HL-60 (cell line): ENCODE measurements at regions not wholly inside any gene's neighbourhood (a gene's known extent, or its start where the extent isn't known, plus 50 kb on each side); places are given as distances from the start of the nearest gene placed in this dataset.

Experiments
- DNase-seq, 2 experiments: peaks; one replicate each; pipeline ENCODE4 v3.0.0-alpha.2; 2010 to 2020; ENCODE audit warnings: low read depth in 1 of 2, low spot score in 1 of 2
- H3K27ac ChIP-seq: fragments of 250-450 bp; sonication (Bioruptor Pico); replicated peaks from 2 replicates; pipeline ENCODE4 v1.5.1; 2020; ENCODE audit warnings: mild to moderate bottlenecking, moderate library complexity
- H3K27me3 ChIP-seq: fragments of 250-450 bp; sonication (Bioruptor Pico); 2 replicates; pipeline ENCODE4 v1.5.1; 2021; ENCODE audit warnings: mild to moderate bottlenecking, moderate library complexity; ENCODE audit not compliant: insufficient read depth, poor library complexity, severe bottlenecking
- H3K4me3 ChIP-seq: replicated peaks from 2 replicates; pipeline ENCODE4 v1.5.1; 2011; ENCODE audit warnings: mild to moderate bottlenecking, control low read depth, low read length; ENCODE audit not compliant: insufficient read depth
- GABPA ChIP-seq: IDR thresholded peaks from 2 replicates; pipeline ENCODE4 v1.6.1; 2012; ENCODE audit warnings: low read depth
- POLR2AphosphoS5 ChIP-seq: IDR thresholded peaks from 2 replicates; pipeline ENCODE4 v1.6.1; 2012; ENCODE audit warnings: low read depth
- SPI1 ChIP-seq: IDR thresholded peaks from 2 replicates; pipeline ENCODE4 v1.6.1; 2012; ENCODE audit warnings: low read depth, mild to moderate bottlenecking, borderline replicate concordance
- TF ChIP-seq, protein P1 (sequence below): IDR thresholded peaks from one replicate; pipeline ENCODE4 v1.5.1; 2011; ENCODE audit warnings: low read length, control low read depth, inconsistent platforms; ENCODE audit not compliant: insufficient read depth
- TF ChIP-seq, protein P2 (sequence below): IDR thresholded peaks from 2 replicates; pipeline ENCODE4 v1.6.1; 2012; ENCODE audit warnings: low read depth; ENCODE audit not compliant: insufficient replicate concordance

GRCh38 chr5:120926471-120926870 lies 462.4 kb downstream of the PRR16 start:
- no peak for DNase-seq
- TF ChIP-seq GABPA = no peak
- no peak for TF ChIP-seq SPI1
- TF ChIP-seq POLR2AphosphoS5 = no peak
- TF ChIP-seq, protein P1, sequence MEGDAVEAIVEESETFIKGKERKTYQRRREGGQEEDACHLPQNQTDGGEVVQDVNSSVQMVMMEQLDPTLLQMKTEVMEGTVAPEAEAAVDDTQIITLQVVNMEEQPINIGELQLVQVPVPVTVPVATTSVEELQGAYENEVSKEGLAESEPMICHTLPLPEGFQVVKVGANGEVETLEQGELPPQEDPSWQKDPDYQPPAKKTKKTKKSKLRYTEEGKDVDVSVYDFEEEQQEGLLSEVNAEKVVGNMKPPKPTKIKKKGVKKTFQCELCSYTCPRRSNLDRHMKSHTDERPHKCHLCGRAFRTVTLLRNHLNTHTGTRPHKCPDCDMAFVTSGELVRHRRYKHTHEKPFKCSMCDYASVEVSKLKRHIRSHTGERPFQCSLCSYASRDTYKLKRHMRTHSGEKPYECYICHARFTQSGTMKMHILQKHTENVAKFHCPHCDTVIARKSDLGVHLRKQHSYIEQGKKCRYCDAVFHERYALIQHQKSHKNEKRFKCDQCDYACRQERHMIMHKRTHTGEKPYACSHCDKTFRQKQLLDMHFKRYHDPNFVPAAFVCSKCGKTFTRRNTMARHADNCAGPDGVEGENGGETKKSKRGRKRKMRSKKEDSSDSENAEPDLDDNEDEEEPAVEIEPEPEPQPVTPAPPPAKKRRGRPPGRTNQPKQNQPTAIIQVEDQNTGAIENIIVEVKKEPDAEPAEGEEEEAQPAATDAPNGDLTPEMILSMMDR = no peak
- TF ChIP-seq, protein P2, sequence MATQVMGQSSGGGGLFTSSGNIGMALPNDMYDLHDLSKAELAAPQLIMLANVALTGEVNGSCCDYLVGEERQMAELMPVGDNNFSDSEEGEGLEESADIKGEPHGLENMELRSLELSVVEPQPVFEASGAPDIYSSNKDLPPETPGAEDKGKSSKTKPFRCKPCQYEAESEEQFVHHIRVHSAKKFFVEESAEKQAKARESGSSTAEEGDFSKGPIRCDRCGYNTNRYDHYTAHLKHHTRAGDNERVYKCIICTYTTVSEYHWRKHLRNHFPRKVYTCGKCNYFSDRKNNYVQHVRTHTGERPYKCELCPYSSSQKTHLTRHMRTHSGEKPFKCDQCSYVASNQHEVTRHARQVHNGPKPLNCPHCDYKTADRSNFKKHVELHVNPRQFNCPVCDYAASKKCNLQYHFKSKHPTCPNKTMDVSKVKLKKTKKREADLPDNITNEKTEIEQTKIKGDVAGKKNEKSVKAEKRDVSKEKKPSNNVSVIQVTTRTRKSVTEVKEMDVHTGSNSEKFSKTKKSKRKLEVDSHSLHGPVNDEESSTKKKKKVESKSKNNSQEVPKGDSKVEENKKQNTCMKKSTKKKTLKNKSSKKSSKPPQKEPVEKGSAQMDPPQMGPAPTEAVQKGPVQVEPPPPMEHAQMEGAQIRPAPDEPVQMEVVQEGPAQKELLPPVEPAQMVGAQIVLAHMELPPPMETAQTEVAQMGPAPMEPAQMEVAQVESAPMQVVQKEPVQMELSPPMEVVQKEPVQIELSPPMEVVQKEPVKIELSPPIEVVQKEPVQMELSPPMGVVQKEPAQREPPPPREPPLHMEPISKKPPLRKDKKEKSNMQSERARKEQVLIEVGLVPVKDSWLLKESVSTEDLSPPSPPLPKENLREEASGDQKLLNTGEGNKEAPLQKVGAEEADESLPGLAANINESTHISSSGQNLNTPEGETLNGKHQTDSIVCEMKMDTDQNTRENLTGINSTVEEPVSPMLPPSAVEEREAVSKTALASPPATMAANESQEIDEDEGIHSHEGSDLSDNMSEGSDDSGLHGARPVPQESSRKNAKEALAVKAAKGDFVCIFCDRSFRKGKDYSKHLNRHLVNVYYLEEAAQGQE = no peak
- H3K4me3 ChIP-seq = no peak overlapping the region

GRCh38 chr5:120927950-120928530 lies 463.9 kb downstream of the PRR16 start:
- Histone ChIP-seq H3K27ac (no peak overlapping the region), H3K4me3 (no peak overlapping the region), H3K27me3 (no peaks in the 10 kb centered on the region)
- DNase-seq = no peak
- TF ChIP-seq POLR2AphosphoS5 = no peak
- TF ChIP-seq, protein P2 = no peak
- TF ChIP-seq SPI1 = no peak
- TF ChIP-seq, protein P1 = no peak
- no peak for TF ChIP-seq GABPA

More at GRCh38 chr5:120926471-120926870, 462.4 kb downstream of the PRR16 start:
- Histone ChIP-seq H3K27me3 (no peaks in the 10 kb centered on the region), H3K27ac (no peak overlapping the region)

DNA sequence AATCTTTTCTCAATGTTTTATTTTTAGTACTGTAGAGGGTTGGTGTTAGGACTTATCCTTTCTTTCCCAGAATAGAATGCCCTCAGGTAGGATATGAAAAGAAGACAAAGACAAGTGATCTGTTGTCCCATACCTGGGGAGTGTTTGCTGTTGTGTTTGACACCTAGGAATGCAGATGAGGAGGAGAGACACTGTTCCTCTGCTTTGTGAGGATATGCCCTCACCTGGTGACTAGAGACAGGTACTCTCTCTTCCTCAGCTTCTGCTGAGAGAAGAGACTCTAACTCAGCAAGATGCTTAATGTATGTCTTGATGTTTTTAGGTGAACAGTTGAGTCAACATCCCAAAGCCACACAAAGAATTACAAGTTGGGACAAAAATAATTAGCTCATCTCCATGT lies 468.4 kb downstream of the PRR16 start:
- H3K4me3 ChIP-seq = no peak overlapping the region
- no peaks in the 10 kb centered on the region for H3K27me3 ChIP-seq
- no peak overlapping the region for H3K27ac ChIP-seq
- TF ChIP-seq SPI1 = no peak
- TF ChIP-seq, protein P1 = no peak
- TF ChIP-seq POLR2AphosphoS5 = no peak
- TF ChIP-seq, protein P2 = no peak
- TF ChIP-seq GABPA = no peak
- no peak for DNase-seq
